Fibroblast of lung (primary cell): ENCODE measurements at regions not wholly inside any gene's neighbourhood (a gene's known extent, or its start where the extent isn't known, plus 50 kb on each side); places are given as distances from the start of the nearest gene placed in this dataset.

ENCODE experiments used
- EZH2 ChIP-seq: IDR thresholded peaks from 2 replicates; pipeline ENCODE4 v1.5.1; 2012; ENCODE audit warnings: low read length, control low read depth, mild to moderate bottlenecking; ENCODE audit errors: missing control alignments
- TF ChIP-seq, protein P1 (sequence below), 2 donors: IDR thresholded peaks in 1 of 2; conservative IDR thresholded peaks in 1 of 2; 1 replicate in 1 of 2; 2 replicates in 1 of 2; pipeline ENCODE4 v1.5.1; 2011 to 2012; ENCODE audit warnings: low read length in 2 of 2, control low read depth in 1 of 2, inconsistent platforms in 1 of 2, low read depth in 1 of 2, mild to moderate bottlenecking in 1 of 2

DNA sequence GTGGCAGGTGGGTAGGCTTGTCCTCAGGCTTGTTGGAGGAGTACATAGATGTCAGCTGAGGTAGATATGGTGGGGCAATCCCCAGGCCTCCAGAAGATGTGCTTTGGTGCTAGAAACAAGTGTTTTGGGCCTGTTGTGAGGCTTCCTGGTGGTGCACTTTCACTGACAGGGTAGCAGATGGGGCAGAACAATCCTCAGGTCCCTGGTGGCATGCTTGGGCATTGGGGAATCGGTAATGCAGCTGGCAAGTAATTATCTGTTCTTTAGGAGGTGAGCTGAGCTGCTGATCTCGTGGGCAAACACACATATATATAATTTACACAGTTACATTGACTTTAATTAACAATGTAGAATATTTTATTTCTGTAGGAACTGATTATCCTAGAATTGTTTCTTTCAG, 458.7 kb downstream of the BMP2 start:
- TF ChIP-seq, protein P1, sequence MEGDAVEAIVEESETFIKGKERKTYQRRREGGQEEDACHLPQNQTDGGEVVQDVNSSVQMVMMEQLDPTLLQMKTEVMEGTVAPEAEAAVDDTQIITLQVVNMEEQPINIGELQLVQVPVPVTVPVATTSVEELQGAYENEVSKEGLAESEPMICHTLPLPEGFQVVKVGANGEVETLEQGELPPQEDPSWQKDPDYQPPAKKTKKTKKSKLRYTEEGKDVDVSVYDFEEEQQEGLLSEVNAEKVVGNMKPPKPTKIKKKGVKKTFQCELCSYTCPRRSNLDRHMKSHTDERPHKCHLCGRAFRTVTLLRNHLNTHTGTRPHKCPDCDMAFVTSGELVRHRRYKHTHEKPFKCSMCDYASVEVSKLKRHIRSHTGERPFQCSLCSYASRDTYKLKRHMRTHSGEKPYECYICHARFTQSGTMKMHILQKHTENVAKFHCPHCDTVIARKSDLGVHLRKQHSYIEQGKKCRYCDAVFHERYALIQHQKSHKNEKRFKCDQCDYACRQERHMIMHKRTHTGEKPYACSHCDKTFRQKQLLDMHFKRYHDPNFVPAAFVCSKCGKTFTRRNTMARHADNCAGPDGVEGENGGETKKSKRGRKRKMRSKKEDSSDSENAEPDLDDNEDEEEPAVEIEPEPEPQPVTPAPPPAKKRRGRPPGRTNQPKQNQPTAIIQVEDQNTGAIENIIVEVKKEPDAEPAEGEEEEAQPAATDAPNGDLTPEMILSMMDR (conservative IDR thresholded peaks at IDR 0.05 in 1 of 2, IDR thresholded peaks at IDR 0.05 in 1 of 2; ENCODE audit: low read depth in 1 of 2, low read length in 2 of 2): no peak
- TF ChIP-seq EZH2: no peak
